OCI-LY3 (cell line): ENCODE measurements at regions not wholly inside any gene's neighbourhood (a gene's known extent, or its start where the extent isn't known, plus 50 kb on each side); places are given as distances from the start of the nearest gene placed in this dataset.
"Not testable (repeated sequence)": the region's sequence is repeated elsewhere in the genome, so short reads cannot be mapped to it uniquely, and the experiment has no call there.

Source experiments
- CTCF ChIP-seq: fragments of 200-600, 300-600 bp; sonication (generic); IDR thresholded peaks from 2 replicates; pipeline ENCODE4 v1.5.1; 2014; ENCODE audit warnings: antibody characterized with exemption, low read length, low read depth
- EZH2phosphoT487 ChIP-seq: fragments of 200-600 bp; shearing (Covaris generic); IDR thresholded peaks from 2 replicates; pipeline ENCODE4 v1.6.1; 2018; ENCODE audit warnings: antibody characterized with exemption, mixed run types, low read depth

- TF ChIP-seq CTCF, EZH2phosphoT487: not testable (repeated sequence)
Measured at GRCh38 chr1:146409817-146410441, 181.1 kb upstream of the NOTCH2NLA start.
